GM18867 (cell line): ENCODE measurements at regions not wholly inside any gene's neighbourhood (a gene's known extent, or its start where the extent isn't known, plus 50 kb on each side); places are given as distances from the start of the nearest gene placed in this dataset.
"Not testable (repeated sequence)": the region's sequence is repeated elsewhere in the genome, so short reads cannot be mapped to it uniquely, and the experiment has no call there.

Experiments
- ATAC-seq: cut with Tn5 transposase; IDR thresholded peaks from one replicate; pipeline ENCODE4 v1.9.1; 2021; ENCODE audit warnings: mild to moderate bottlenecking, moderate library complexity; ENCODE audit not compliant: unreplicated experiment

GRCh38 chr2:129912871-129913694 is 66.4 kb upstream of the RAB6C start:
- no peak for ATAC-seq

GRCh38 chr2:129913695-129914495 is 65.6 kb upstream of the RAB6C start:
- ATAC-seq: no peak

- ATAC-seq: no peak
Observed at GRCh38 chr2:129914538-129915302, 64.7 kb upstream of the RAB6C start.

GRCh38 chr2:129915303-129915840 is 64.1 kb upstream of the RAB6C start:
- no peak for ATAC-seq

GRCh38 chr2:129918604-129919003 is 60.9 kb upstream of the RAB6C start:
- ATAC-seq: no peak

GRCh38 chr2:129922571-129923264 is 56.7 kb upstream of the RAB6C start:
- ATAC-seq: no peak

GRCh38 chr2:129923265-129924091 is 56.0 kb upstream of the RAB6C start:
- no peak for ATAC-seq

GRCh38 chr2:129924115-129924514 is 55.4 kb upstream of the RAB6C start:
- not testable (repeated sequence) for ATAC-seq

GRCh38 chr2:129925381-129925780 is 54.1 kb upstream of the RAB6C start:
- no peak for ATAC-seq

GRCh38 chr2:129927696-129928095 is 51.8 kb upstream of the RAB6C start:
- no peak for ATAC-seq

GRCh38 chr2:129929321-129930290 is 49.9 kb upstream of the RAB6C start:
- no peak for ATAC-seq
